ENCODE measurements at regions not wholly inside any gene's neighbourhood (a gene's known extent, or its start where the extent isn't known, plus 50 kb on each side); places are given as distances from the start of the nearest gene placed in this dataset.

GRCh38 chr5:82595113-82595512, 317.0 kb upstream of the RPS23 start:
- Histone ChIP-seq H3K4me1 (ENCODE audit: low read length) (no peaks in the 10 kb centered on the region), H4K20me1 (ENCODE audit: insufficient read depth, low read length) (no peaks in the 10 kb centered on the region), H2AFZ (ENCODE audit: low read depth, low read length) (no peak overlapping the region), H3K4me2 (ENCODE audit: low read length) (no peak overlapping the region), H3K9ac (ENCODE audit: low read length) (no peak overlapping the region), H3K9me3 (ENCODE audit: insufficient read depth, low read length) (peaks cover 5% of the 10 kb centered on the region; the same call in 1 of the 2 replicates), H3K4me3 (ENCODE audit: low read length) (no peak overlapping the region), H3K79me2 (ENCODE audit: low read length) (no peaks in the 10 kb centered on the region), H3K36me3 (replicated peaks; ENCODE audit: low read depth, low read length) (no peaks in the 10 kb centered on the region), H3K27ac (ENCODE audit: low read length) (no peak overlapping the region), H3K27me3 (ENCODE audit: low read depth, low read length) (no peaks in the 10 kb centered on the region)
- TF ChIP-seq EZH2phosphoT487 (IDR thresholded peaks at IDR 0.05; ENCODE audit: low read depth), result no peak
- no peak for TF ChIP-seq CTCF (IDR thresholded peaks at IDR 0.05; ENCODE audit: low read depth, low read length)

- Histone ChIP-seq H2AFZ (ENCODE audit: low read depth, low read length) (no peak overlapping the region), H3K4me2 (ENCODE audit: low read length) (no peak overlapping the region), H3K36me3 (replicated peaks; ENCODE audit: low read depth, low read length) (no peaks in the 10 kb centered on the region), H3K4me1 (ENCODE audit: low read length) (peaks cover under 1% of the 10 kb centered on the region), H3K27me3 (ENCODE audit: low read depth, low read length) (no peaks in the 10 kb centered on the region), H3K27ac (ENCODE audit: low read length) (no peak overlapping the region), H3K79me2 (ENCODE audit: low read length) (no peaks in the 10 kb centered on the region), H3K9ac (ENCODE audit: low read length) (no peak overlapping the region), H3K4me3 (ENCODE audit: low read length) (no peak overlapping the region), H3K9me3 (ENCODE audit: insufficient read depth, low read length) (peaks cover 8% of the 10 kb centered on the region; the same call in 1 of the 2 replicates), H4K20me1 (ENCODE audit: insufficient read depth, low read length) (no peaks in the 10 kb centered on the region)
- no peak for TF ChIP-seq CTCF (IDR thresholded peaks at IDR 0.05; ENCODE audit: low read depth, low read length)
- no peak for TF ChIP-seq EZH2phosphoT487 (IDR thresholded peaks at IDR 0.05; ENCODE audit: low read depth)
These were observed 315.9 kb upstream of the RPS23 start for GRCh38 chr5:82594097-82594496.

- Histone ChIP-seq H3K36me3 (replicated peaks; ENCODE audit: low read depth, low read length) (no peaks in the 10 kb centered on the region), H3K9ac (ENCODE audit: low read length) (no peak overlapping the region), H2AFZ (ENCODE audit: low read depth, low read length) (no peak overlapping the region), H3K9me3 (ENCODE audit: insufficient read depth, low read length) (peaks cover 8% of the 10 kb centered on the region; the same call in 1 of the 2 replicates), H3K27me3 (ENCODE audit: low read depth, low read length) (no peaks in the 10 kb centered on the region), H3K4me2 (ENCODE audit: low read length) (no peak overlapping the region), H3K4me1 (ENCODE audit: low read length) (peaks cover 7% of the 10 kb centered on the region), H3K79me2 (ENCODE audit: low read length) (no peaks in the 10 kb centered on the region), H3K4me3 (ENCODE audit: low read length) (no peak overlapping the region), H4K20me1 (ENCODE audit: insufficient read depth, low read length) (no peaks in the 10 kb centered on the region), H3K27ac (ENCODE audit: low read length) (no peak overlapping the region)
- TF ChIP-seq CTCF (IDR thresholded peaks at IDR 0.05; ENCODE audit: low read depth, low read length) (no peak), EZH2phosphoT487 (IDR thresholded peaks at IDR 0.05; ENCODE audit: low read depth) (no peak)
These were observed 315.3 kb upstream of the RPS23 start for GRCh38 chr5:82593481-82593880.

GRCh38 chr5:82591021-82591515, 312.9 kb upstream of the RPS23 start:
- H3K9ac ChIP-seq (ENCODE audit: low read length), result no peak overlapping the region
- H3K36me3 ChIP-seq (replicated peaks; ENCODE audit: low read depth, low read length), result no peaks in the 10 kb centered on the region
- no peak overlapping the region for H3K4me2 ChIP-seq (ENCODE audit: low read length)
- H3K9me3 ChIP-seq (ENCODE audit: insufficient read depth, low read length), result peaks cover 8% of the 10 kb centered on the region; the same call in 1 of the 2 replicates
- TF ChIP-seq EZH2phosphoT487 (IDR thresholded peaks at IDR 0.05; ENCODE audit: low read depth) (no peak), CTCF (IDR thresholded peaks at IDR 0.05; ENCODE audit: low read depth, low read length) (no peak)
- no peaks in the 10 kb centered on the region for H3K79me2 ChIP-seq (ENCODE audit: low read length)
- H3K27ac ChIP-seq (ENCODE audit: low read length), result no peak overlapping the region
- no peak overlapping the region for H3K4me3 ChIP-seq (ENCODE audit: low read length)
- H3K4me1 ChIP-seq (ENCODE audit: low read length), result peaks cover 13% of the 10 kb centered on the region
- H2AFZ ChIP-seq (ENCODE audit: low read depth, low read length), result no peak overlapping the region
- no peaks in the 10 kb centered on the region for H4K20me1 ChIP-seq (ENCODE audit: insufficient read depth, low read length)
- H3K27me3 ChIP-seq (ENCODE audit: low read depth, low read length), result no peaks in the 10 kb centered on the region
